Amniotic epithelial cell (primary cell): ENCODE measurements at regions not wholly inside any gene's neighbourhood (a gene's known extent, or its start where the extent isn't known, plus 50 kb on each side); places are given as distances from the start of the nearest gene placed in this dataset.

ENCODE experiments used
- DNase-seq: peaks from one replicate; pipeline ENCODE4 v3.0.0-alpha.2; 2010; ENCODE audit warnings: low read depth

DNA sequence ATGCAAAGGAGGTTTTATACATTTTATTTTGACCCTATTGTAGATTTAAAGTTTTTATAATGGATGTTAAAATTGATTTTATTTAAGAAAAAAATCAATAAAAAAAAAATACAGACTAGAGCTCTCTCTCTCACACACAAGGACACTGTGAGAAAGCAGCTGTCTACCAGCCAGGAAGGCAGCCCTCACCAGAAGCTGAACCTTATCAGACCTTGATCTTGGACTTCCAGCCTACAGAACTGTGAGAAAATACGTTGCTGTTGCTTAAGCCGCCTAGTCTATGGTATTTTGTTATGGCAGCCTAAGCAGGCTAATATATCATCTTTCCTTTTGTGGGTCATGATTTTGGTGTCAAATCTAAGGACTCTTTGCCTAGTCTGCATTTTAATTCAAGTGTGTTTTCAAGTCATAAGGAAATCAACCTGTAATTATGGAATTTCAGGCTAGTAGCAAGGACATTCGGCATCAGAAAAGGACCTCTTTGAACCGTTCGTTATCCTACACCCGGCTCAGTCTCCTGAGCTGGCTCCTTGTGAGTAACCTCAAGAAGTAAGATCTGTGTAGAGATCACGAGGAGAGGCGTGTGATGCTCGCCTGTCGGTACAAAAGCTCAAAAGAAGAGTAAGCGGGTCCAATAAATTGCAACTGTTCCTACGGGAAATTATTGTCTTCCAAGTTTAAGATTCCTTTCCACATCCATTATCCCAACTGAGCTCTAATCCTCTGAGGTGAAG, 98.2 kb downstream of the PDCL3 start:
- DNase-seq, result peak; percentile 69

GRCh38 chr2:100662866-100663265, 100.1 kb downstream of the PDCL3 start:
- no peak for DNase-seq

- DNase-seq, result no peak
Observed at GRCh38 chr2:100664021-100664755, 101.4 kb downstream of the PDCL3 start.

GRCh38 chr2:100664756-100665101, 101.9 kb downstream of the PDCL3 start:
- DNase-seq, result no peak

DNA sequence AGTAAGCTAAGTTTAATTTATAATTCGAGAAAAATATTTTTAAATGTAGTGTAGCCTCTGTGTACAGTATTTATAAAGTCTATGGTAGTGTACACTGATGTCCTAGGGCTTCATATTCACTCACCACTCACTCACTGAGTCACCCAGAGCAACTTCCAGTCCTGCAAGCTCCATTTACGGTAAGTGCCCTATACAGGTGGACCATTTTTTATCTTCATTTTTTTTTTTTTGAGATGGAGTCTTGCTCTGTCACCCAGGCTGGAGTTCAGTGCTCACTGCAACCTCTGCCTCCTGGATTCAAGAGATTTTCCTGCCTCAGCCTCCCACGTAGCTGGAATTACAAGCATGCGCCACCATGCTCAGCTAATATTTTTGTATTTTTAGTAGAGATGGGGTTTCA, 104.2 kb downstream of the PDCL3 start:
- DNase-seq, result no peak

DNA sequence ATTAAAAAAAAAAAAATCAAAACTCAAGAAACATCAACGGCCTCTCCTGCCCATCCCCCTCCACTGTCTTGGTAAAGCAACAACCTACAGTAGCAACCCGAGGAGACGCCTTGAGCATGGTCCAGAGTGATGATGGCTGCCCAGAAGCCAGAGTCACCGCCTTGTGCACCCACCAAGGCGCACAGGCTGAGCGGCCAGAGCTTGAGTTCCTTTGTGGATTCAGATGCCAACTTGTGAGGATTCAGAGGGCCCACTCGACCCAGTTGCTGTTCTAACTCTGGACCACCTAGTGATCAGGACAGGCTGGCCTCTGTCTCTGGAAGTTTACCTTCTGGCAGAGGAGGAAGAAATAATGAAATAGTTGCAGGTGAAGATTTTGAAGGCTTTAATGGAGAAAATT, 105.0 kb downstream of the PDCL3 start:
- DNase-seq, result no peak

- DNase-seq, result no peak
Observed at GRCh38 chr2:100670232-100670631, 107.4 kb downstream of the PDCL3 start.

GRCh38 chr2:100673115-100673514, 110.3 kb downstream of the PDCL3 start:
- no peak for DNase-seq

DNA sequence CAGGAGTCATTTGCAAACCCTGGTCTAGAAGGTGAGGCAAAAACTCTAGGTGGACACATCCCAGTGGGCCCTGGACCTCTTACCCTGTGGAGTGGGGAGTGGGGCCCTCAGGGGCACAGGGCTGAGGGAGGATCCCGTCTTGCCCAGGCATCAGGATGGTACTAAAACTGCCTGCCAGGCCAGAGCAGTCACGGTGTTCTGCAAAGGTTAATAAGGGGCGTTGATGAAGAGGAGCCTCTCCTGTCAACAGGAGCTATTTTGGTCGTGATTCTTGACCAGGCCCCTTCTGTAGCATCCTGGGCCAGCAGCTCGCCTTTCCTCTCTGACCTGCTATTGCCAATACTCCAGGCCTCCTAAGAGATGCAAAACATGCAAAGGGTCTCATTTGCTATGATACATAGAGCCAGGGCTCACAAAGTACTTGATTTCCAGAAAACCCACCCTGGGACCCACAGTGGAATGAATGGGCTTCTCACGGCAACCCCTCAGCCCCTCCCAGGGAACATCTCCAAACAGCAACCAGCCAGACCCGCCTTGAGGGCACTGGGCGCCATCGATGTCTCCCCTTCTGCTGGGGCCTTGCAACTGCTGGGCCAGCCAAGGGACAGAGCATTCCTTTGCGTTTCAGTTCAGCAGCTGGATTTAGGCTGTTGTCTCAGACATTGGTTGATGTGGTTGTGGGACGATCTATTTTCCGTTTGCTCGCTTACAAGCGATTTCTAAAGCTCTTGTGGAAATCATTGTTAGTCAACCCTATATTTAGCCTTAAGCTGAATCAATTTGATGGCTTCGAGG, 111.1 kb downstream of the PDCL3 start:
- no peak for DNase-seq

GRCh38 chr2:100674666-100675065, 111.9 kb downstream of the PDCL3 start:
- no peak for DNase-seq

- DNase-seq, result no peak
Observed at GRCh38 chr2:100675373-100675772, 112.6 kb downstream of the PDCL3 start.

GRCh38 chr2:100675855-100676254, 113.1 kb downstream of the PDCL3 start:
- no peak for DNase-seq

- no peak for DNase-seq
Observed at GRCh38 chr2:100676346-100676745, 113.6 kb downstream of the PDCL3 start.

- DNase-seq, result no peak
Observed at GRCh38 chr2:100677611-100678185, 114.9 kb downstream of the PDCL3 start.

GRCh38 chr2:100679211-100679610, 116.4 kb downstream of the PDCL3 start:
- no peak for DNase-seq

GRCh38 chr2:100682536-100682935, 119.7 kb downstream of the PDCL3 start:
- DNase-seq, result no peak

DNA sequence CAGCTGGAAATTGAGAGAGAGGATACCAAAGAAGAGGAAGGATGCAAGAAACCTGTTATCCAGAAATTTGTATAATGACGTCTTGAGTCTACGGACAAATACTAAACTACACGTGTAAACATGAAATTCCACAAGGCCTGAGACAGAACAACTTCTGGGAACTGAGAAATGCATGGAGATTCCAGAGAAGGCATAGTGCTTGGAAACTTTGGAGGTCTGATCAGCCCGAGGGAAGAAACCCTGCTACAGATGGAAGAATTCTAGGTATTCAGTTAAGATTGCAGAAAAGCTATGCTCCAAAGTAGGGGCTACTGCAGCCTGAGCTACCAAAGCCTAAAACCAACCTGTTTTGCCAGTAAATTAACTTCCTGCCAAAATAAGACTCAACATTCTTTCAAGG, 120.4 kb downstream of the PDCL3 start:
- DNase-seq, result no peak

DNA sequence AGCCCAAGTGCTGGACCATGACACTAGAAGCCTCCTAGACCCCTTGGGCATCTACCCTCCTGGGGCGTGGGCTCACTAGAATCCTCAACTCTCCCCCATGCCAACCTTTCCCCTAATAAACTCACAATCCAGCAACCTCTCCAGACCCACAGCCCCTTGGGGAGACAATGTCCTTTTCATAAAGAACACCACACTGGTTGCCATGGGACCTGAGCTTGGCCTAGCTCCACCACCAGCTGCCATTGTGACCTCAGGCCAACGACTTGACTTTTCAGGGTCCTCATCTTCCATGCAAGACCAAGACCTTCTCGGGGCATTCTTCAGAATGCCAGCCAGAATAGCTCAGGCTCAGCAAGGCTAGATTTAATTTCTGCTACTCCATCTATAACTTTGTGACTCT, 128.1 kb upstream of the NPAS2 start:
- no peak for DNase-seq

DNA sequence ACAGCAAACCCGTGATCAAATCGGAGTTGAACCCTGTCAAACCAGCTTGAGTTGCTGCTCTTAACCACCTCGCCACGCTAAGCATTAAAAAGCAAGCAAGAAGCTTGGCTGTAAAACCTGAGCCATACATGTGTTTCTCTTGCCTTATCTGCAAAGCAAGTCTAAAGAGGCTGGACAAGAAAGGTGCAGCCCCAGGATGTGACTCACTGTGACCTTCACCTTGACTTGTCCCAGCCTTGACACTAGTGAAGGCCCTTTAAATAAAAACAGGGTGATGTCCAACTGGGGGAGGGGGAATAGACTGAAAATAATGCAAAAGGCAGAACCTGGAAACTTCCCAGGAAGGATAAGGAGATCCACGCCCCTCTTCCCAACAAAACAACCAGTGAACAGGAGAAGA, 127.6 kb upstream of the NPAS2 start:
- DNase-seq, result no peak

- DNase-seq, result no peak
Observed at GRCh38 chr2:100692906-100693305, 127.0 kb upstream of the NPAS2 start.

DNA sequence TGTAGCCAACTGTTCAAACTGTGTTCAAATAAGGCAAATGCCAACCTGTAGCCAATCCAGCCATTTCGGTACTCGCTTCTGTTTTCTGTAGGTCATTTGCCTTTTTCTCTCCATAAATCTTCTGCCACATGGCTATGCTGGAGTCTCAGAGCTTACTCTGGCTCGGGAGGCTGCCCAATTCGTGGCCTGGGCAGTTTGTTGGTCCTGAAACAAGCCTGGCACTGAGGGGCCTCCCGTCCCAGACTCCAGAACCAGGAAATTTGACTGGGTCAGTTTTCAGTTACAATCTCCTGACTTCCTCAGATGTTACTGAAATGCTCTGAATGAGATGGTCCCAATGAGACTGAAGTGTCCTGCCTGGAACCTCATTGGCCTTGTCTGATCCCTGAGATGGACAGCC, 120.8 kb upstream of the NPAS2 start:
- no peak for DNase-seq

GRCh38 chr2:100702438-100703109, 117.4 kb upstream of the NPAS2 start:
- no peak for DNase-seq
